Left colon (tissue), 2 donors: ENCODE measurements at regions not wholly inside any gene's neighbourhood (a gene's known extent, or its start where the extent isn't known, plus 50 kb on each side); places are given as distances from the start of the nearest gene placed in this dataset.

Source experiments
- ATAC-seq: fragments of 200-7000 bp; cut with Tn5 transposase; one replicate; pipeline ENCODE4 v1.9.1; 2020; ENCODE audit warnings: mild to moderate bottlenecking, moderate library complexity
- DNase-seq, 2 donors: peaks; one replicate each; pipeline ENCODE4 v3.0.0-alpha.2; 2020
- intact Hi-C, 2 donors: fragments of 100-400 bp; cut with DNase I in 1 of 2; cut with micrococcal nuclease in 1 of 2; formaldehyde crosslinking; loops; one replicate each; pipeline versions ENCODE4 v1.11.2 to v1.14.0; 2022; cut with DNase I, micrococcal nuclease
- donor health status: DM: no; HTN: no; CAD: no.
- donor health status: DM: yes; HTN: yes; CAD: no.

GRCh38 chr1:14014929-14015328, 314.9 kb downstream of the PRDM2 start:
- ATAC-seq (no peak), DNase-seq (no peak)
- intact Hi-C loops = no loop called here

DNA sequence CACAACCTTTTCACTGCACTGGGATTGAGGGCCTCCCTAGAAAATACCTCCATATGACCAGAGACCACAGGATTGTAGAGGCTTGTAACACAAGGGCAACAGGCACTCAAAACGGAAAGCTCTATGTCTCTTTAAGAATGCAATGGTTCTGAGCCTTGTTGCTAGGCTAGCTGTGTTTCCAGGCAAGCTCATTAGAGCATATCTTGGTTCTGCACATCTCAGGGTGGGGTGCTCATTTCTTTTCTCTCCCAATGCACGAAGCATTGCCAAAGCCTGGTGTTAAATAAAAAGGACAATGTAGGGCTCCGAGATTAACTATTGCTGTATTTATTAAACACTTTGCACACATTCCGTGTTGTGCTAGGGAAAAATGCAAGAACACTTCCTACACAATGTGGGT, 315.9 kb downstream of the PRDM2 start:
- no peak for DNase-seq
- no peak for ATAC-seq
- intact Hi-C loops = no loop called here

DNA sequence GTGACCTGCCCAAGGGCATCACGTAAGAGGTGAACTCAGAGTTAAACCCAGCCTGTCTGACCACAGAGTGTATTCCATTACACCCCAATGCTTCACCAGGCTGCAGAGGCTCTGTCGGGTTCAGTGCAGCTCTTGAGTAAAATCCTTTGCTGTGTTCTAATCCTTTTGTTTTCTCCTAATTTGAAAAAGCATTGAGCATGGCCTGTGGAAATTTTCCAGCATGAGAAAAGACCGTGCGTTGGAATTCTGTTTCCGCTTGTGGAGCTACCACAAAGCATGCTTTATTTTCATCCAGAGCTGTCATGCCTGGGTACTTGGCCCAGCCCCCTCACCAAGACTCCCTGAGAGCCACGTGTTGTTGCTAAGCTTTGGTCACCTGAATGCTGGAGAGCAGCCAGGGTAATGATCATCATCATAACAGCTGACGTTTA, 317.6 kb downstream of the PRDM2 start:
- intact Hi-C loops = no loop called here
- peak; percentile 20 to 25 for DNase-seq
- ATAC-seq = peak; percentile 65

GRCh38 chr1:14019461-14019860, 319.5 kb downstream of the PRDM2 start:
- ATAC-seq (no peak), DNase-seq (no peak)
- intact Hi-C loops = no loop called here

DNA sequence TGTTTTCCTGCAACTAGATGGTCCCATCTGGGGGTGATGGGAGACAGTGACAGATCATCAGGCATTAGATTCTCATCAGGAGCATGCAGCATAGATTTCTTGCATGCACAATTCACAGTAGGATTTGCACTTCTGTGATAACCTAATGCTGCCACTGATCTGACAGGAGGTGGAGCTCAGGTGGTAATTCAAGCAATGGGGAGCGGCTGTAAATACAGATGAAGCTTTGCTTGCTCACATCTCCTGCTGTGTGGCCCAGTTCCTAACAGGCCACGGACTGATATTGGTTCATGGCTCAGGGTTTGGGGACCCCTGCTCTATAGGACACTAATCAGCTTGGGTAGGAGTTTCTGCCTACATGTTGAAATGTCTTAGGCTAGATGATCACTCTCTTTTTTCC, 320.0 kb downstream of the PRDM2 start:
- intact Hi-C loops = no loop called here
- ATAC-seq = no peak
- DNase-seq = no peak

- no peak for ATAC-seq
- intact Hi-C loops = no loop called here
Observed at GRCh38 chr1:14027099-14027498, 327.1 kb downstream of the PRDM2 start.

DNA sequence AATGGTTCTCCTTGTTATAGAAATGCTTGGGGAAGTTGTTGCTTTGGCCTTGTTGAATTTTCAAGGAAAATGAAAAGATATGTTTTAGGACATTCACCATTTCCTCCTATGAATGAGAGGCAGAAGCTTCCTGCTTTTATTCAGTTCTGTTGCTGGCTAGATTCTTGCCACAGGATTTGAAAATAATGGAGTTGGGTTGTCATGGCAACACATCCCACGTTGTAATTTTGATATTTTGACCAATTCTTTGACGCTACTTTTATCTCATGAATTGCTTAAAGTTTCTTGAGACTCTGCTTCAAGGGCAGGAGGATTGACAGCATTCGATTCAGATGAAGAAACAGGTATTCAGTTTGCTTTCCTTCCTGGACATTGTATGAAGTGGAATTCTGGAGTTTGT, 331.5 kb downstream of the PRDM2 start:
- DNase-seq (no peak), ATAC-seq (no peak)
- intact Hi-C loops = no loop called here

More at GRCh38 chr1:14027099-14027498, 327.1 kb downstream of the PRDM2 start:
- no peak for DNase-seq

DNA sequence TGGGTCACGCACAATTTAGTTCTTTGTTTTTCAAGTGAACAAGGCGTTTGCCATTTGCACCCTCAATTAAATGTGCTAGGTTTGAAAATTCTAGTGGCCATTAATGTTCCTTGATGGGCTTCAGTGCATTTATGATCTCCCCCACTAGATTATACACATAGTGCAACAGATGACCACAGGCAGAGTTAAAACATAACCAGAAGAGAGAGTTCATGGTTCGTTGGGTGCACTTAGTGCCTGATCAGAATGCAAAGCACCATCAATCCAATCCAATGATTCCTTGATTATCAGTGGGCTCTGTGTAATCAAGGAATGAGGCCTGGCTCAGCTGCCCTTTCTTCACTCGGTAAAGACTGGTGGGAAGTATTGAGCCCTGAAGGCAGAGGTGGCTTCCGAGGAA, 334.5 kb downstream of the PRDM2 start:
- intact Hi-C loops = no loop called here

GRCh38 chr1:14037101-14037847, 337.3 kb downstream of the PRDM2 start:
- no peak for ATAC-seq
- intact Hi-C loops = no loop called here

More for the DNA sequence above, 334.5 kb downstream of the PRDM2 start:
- no peak for DNase-seq
- ATAC-seq = no peak

DNA sequence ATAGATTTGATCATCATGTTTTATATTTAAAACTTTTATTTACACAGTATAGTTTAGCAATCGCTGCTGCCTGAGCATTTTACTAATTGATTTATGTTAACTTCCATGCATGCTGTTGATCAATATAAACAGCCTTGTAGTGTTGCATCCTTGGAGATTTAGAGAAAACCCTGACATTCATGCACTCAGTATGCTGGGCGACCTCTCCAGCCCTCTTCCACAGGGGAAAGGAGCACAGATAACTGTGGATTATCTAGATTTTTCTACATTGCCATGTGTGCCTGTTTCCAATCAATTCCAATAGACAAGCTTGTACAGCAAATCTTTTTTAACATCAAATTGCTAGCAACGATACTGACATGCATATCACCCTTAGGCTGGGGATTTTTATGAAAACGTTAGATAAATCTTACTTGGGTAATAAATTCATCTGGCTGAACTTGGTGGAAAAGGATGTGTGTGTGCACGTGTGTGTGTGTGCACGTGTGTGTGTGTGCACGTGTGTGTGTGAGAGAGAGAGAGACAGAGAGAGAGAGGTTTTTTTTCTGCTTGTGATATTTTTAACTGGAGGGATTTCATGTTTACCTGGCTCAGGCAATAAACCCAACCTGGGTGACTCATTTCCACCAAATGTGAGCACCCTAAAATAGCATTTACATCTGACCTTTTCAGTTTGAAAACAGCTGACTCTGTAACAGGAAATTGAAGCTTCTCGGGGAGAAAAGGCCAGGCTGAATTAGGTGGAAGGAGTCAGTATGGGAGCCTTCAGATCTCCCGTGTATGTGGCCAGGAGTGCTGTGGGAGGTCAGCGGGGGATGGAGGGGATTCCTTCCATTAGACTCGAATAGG, 339.8 kb downstream of the PRDM2 start:
- no peak for ATAC-seq
- no peak for DNase-seq
- intact Hi-C loops = no loop called here

More at GRCh38 chr1:14037101-14037847, 337.3 kb downstream of the PRDM2 start:
- DNase-seq = no peak

GRCh38 chr1:14049965-14050364, 350.0 kb downstream of the PRDM2 start:
- no peak for DNase-seq
- intact Hi-C loops = no loop called here

DNA sequence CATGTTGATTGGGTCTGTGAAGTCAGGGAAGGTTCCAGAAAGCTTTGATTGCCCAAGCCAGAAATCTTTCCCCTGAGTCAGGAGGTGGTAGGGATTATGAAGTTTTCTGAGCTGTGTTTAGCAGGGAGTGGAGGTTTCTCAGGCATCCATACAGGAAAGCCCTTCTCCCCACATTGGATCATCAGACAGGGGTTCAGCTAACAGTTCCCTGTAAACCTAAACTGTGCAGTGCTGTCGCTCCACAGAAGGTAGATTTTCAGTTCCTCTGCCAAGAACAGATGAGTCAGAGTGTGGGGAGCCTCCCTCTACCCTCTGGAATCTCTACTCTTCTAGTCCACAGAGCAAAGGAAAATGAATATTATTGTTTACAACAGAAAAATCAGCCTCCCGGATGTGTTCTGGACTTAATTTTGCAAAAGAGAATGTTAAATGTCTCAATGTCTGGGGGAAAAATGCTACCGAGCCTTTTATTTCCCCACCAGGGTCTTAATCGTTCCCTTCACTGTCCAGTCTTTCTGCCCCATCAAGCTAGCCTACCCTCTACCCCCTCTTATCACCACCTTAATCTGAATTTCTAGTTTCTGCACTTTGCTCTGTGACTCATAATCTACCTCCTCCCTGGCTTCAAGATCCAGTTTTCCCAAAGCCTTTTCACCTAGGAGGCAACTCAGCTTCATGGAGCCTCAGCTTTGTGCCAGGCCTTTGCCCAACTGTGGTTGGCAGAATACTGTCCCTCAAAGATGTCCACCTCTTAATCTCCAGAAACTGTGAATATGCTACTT, 355.6 kb downstream of the PRDM2 start:
- no peak for DNase-seq
- intact Hi-C loops = no loop called here
- ATAC-seq = no peak

More at GRCh38 chr1:14049965-14050364, 350.0 kb downstream of the PRDM2 start:
- ATAC-seq = no peak

DNA sequence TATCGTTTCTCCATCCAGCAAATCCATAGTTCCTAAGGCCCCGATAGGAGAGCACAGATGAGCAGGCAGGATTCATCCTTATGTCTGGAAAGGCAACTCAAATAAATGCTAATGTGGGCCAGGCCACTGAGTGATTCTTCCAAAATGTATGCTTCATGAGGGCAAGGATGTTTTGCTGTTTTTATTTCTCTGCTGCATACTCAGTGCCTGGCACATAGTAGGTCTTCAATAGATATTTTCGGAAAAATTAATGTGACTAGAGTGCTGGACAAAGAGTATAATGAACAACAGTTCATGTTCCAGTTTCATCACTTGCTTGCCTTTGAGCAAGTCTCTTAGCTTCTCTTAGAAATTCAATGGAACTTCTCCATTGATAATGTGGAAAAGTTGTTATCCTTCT, 357.7 kb downstream of the PRDM2 start:
- ATAC-seq = no peak
- intact Hi-C loops = no loop called here
- no peak for DNase-seq

- no peak for DNase-seq
- no peak for ATAC-seq
- intact Hi-C loops = no loop called here
Observed at GRCh38 chr1:14061204-14061603, 361.2 kb downstream of the PRDM2 start.

- no peak for DNase-seq
- intact Hi-C loops = no loop called here
- no peak for ATAC-seq
Observed at GRCh38 chr1:14061722-14062121, 361.7 kb downstream of the PRDM2 start.

DNA sequence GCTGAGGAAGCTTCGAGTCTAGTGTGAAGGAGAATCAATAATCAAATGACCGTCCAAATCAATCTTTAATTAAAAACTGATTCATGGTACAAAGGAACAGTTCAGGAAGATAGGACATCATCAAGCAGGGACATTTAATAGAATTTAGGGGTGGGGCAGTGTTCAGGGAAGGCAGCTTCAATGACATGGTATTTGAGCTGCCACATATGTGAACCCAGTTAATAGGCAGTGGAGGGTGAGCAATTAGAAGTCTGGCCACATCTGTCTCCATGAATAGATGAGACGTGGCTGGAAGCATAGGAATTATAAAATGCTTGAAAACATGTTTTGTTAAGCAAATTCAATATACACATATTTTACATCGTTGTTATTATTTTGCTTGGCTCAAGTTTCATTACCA, 362.7 kb downstream of the PRDM2 start:
- no peak for DNase-seq
- intact Hi-C loops = no loop called here
- no peak for ATAC-seq

DNA sequence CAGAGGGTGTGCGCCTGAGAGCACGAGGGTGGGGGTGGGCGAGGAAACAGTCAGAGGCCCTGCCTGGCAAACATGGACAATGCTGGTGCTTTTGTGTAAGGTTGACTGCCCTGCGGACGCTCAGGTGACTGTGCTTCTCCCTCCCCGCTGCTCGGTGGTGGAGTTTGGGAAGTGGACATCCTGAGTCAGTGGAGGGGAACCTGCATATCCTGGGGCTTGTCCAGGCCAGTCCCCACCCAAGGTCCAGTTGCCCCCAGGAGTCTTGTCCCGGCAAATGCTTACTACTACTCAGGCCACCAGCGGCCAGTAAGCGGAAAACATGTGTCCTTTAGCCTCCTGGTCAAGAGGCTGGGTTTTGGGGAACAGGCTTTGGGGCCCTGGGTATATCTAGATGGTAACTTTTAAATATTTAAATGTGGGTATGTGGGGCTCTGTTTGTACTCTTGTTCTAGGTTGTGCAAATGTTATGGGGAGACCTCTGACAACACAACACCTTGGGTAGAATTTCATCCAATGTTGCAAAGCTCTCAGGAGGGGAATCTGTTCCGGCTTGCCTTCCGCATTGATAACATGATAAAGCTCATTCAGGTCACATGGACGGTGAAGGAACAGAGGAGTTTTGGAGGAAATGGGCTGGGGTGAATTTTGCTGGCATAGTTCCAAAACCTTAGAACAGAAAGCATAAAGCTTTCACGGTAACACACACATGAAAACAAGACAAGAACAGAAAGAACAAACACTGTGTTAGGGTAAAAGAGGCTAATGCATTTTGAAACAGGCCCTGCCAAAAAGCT, 364.9 kb downstream of the PRDM2 start:
- intact Hi-C loops = no loop called here
- ATAC-seq (no peak), DNase-seq (no peak)

DNA sequence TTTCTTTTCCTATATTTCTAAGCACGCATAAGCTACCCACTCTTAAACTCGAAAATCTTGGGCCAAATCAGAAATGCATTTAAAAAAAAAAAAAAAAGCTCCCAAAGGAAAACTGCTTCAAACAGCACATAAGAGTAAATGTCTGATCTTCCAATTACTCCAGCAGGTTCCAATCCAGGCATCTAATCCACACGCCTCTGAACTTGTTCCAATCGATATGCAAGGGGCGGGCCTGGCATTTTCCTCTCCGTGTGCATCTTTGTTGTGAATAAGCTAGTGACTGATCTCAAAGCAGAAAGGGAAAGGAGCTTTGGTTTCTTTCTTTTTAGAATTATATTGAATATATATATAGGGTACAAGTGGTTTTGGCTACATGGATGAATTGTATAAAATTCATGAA, 365.5 kb downstream of the PRDM2 start:
- ATAC-seq = no peak
- DNase-seq = no peak
- intact Hi-C loops = no loop called here

- no peak for ATAC-seq
- intact Hi-C loops = no loop called here
Observed at GRCh38 chr1:14067036-14067435, 367.0 kb downstream of the PRDM2 start.

More at GRCh38 chr1:14067036-14067435, 367.0 kb downstream of the PRDM2 start:
- no peak for DNase-seq
